C4-2B (cell line): ENCODE measurements at regions not wholly inside any gene's neighbourhood (a gene's known extent, or its start where the extent isn't known, plus 50 kb on each side); places are given as distances from the start of the nearest gene placed in this dataset.

Source experiments
- CTCF ChIP-seq: fragments of 450-650 bp; conservative IDR thresholded peaks from 2 replicates; pipeline ENCODE4 v1.5.1; 2017; ENCODE audit warnings: mild to moderate bottlenecking
- ZFX ChIP-seq: fragments of 450-650 bp; IDR thresholded peaks from 2 replicates; pipeline ENCODE4 v1.6.1; 2017

- TF ChIP-seq CTCF (no peak), ZFX (no peak)
These were observed 96.6 kb upstream of the STK17B start for GRCh38 chr2:196268025-196268424.
